ENCODE measurements at regions not wholly inside any gene's neighbourhood (a gene's known extent, or its start where the extent isn't known, plus 50 kb on each side); places are given as distances from the start of the nearest gene placed in this dataset.

DNA sequence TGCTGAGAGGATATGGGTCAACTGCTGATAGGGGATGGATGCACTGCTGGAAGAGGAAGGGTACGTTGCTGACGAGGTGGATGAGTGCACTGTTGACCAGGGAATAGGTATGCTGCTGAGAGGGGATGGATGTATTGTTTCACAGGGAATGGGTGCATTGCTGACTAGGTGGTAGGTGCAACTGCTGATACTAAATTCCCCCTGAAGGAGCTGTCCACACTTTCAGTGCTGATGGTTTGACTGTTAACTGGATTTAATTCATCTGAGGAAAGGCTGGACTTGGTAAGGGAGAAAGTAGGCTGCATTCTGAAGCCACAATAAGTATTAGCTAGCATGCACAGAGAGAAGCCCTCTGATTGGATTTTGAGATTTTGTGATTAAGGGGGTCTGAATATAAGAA is 1196.8 kb upstream of the PHF14 start:
- Mint-ChIP-seq H3K4me1 (no peaks in the 10 kb centered on the region), H3K4me3 (no peak overlapping the region), H3K36me3 (ENCODE audit: low read depth) (no peaks in the 10 kb centered on the region), H3K9me3 (no peaks in the 10 kb centered on the region), H3K27me3 (ENCODE audit: low read depth, poor library complexity) (peaks cover 2% of the 10 kb centered on the region), H3K27ac (no peak overlapping the region)
- DNase-seq = peak; percentile 26
- TF ChIP-seq, protein P1, sequence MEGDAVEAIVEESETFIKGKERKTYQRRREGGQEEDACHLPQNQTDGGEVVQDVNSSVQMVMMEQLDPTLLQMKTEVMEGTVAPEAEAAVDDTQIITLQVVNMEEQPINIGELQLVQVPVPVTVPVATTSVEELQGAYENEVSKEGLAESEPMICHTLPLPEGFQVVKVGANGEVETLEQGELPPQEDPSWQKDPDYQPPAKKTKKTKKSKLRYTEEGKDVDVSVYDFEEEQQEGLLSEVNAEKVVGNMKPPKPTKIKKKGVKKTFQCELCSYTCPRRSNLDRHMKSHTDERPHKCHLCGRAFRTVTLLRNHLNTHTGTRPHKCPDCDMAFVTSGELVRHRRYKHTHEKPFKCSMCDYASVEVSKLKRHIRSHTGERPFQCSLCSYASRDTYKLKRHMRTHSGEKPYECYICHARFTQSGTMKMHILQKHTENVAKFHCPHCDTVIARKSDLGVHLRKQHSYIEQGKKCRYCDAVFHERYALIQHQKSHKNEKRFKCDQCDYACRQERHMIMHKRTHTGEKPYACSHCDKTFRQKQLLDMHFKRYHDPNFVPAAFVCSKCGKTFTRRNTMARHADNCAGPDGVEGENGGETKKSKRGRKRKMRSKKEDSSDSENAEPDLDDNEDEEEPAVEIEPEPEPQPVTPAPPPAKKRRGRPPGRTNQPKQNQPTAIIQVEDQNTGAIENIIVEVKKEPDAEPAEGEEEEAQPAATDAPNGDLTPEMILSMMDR (IDR thresholded peaks at IDR 0.05) = no peak

GRCh38 chr7:9778367-9778766 is 1195.3 kb upstream of the PHF14 start:
- Mint-ChIP-seq H3K27me3 (ENCODE audit: low read depth, poor library complexity) (peaks cover 2% of the 10 kb centered on the region), H3K4me3 (no peak overlapping the region), H3K36me3 (ENCODE audit: low read depth) (no peaks in the 10 kb centered on the region), H3K9me3 (no peaks in the 10 kb centered on the region), H3K27ac (no peak overlapping the region), H3K4me1 (no peaks in the 10 kb centered on the region)
- TF ChIP-seq, protein P1 (IDR thresholded peaks at IDR 0.05) = no peak
- no peak for DNase-seq

DNA sequence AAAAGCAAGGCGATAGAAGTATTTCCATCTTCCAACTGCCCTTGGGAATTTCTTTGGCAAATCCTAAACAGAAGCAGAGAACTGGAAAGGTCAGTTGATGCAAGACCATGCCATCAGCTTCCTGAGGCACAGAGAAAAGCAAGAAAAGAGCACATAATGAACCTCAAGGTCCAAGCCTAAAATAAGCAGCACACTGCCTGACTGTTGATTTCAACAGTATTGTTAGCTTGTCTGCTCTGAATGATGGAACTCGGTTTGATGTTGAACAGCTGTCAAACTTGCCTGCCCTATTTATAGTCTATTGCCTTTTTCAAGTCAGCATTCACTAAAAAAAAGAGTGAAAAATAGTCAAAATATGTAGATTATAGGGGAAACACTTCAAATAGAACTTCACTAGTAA is 1192.0 kb upstream of the PHF14 start:
- TF ChIP-seq, protein P1 (IDR thresholded peaks at IDR 0.05) = no peak
- Mint-ChIP-seq H3K27me3 (ENCODE audit: low read depth, poor library complexity) (peaks cover 2% of the 10 kb centered on the region), H3K4me3 (no peak overlapping the region), H3K4me1 (no peaks in the 10 kb centered on the region), H3K36me3 (ENCODE audit: low read depth) (no peaks in the 10 kb centered on the region), H3K9me3 (no peaks in the 10 kb centered on the region), H3K27ac (no peak overlapping the region)
- DNase-seq = no peak

DNA sequence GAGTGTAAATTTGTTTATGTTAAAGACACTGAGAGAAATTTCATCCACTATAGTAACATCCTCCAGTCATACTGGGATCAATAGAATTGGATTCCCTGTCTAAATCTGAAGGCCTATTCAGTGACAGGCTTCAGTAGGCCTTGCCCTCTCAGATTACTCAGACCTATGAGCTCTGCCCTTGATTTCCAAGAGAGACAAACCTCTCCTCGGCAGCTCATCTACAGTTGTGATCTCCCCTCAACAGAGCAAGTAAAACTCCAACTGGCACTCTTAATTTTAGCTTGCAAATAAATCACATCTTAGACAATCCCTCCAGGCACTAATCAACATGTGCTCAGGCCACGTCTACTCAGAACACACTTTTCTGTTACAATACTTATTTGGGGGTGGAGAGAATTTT is 1191.4 kb upstream of the PHF14 start:
- no peaks in the 10 kb centered on the region for H3K9me3 Mint-ChIP-seq
- H3K4me3 Mint-ChIP-seq = no peak overlapping the region
- H3K4me1 Mint-ChIP-seq = no peaks in the 10 kb centered on the region
- TF ChIP-seq, protein P1 (IDR thresholded peaks at IDR 0.05) = no peak
- H3K36me3 Mint-ChIP-seq (ENCODE audit: low read depth) = no peaks in the 10 kb centered on the region
- H3K27me3 Mint-ChIP-seq (ENCODE audit: low read depth, poor library complexity) = peaks cover 2% of the 10 kb centered on the region
- DNase-seq = no peak
- no peak overlapping the region for H3K27ac Mint-ChIP-seq

DNA sequence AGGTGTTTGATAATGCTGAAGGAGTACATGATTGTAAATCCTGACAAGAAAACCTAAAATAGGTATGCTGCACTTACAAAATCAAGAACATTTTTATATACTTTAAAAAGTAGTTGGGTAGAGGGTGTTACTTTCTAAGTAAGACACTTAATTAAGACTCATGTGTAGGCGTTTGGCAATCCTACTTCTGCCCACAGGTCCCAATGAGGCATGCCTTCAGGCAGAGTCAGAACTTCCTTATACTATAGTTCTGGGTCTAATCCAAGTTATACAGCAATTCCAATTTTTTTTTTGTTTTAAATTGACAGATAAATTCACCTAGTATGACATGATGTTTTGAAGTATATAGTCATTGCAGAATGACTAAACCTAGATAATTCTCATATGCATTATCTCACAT is 1188.5 kb upstream of the PHF14 start:
- TF ChIP-seq, protein P1 (IDR thresholded peaks at IDR 0.05) = no peak
- Mint-ChIP-seq H3K9me3 (no peaks in the 10 kb centered on the region), H3K4me1 (no peaks in the 10 kb centered on the region), H3K27ac (no peak overlapping the region), H3K27me3 (ENCODE audit: low read depth, poor library complexity) (peaks cover 2% of the 10 kb centered on the region), H3K4me3 (no peak overlapping the region), H3K36me3 (ENCODE audit: low read depth) (no peaks in the 10 kb centered on the region)
- no peak for DNase-seq

DNA sequence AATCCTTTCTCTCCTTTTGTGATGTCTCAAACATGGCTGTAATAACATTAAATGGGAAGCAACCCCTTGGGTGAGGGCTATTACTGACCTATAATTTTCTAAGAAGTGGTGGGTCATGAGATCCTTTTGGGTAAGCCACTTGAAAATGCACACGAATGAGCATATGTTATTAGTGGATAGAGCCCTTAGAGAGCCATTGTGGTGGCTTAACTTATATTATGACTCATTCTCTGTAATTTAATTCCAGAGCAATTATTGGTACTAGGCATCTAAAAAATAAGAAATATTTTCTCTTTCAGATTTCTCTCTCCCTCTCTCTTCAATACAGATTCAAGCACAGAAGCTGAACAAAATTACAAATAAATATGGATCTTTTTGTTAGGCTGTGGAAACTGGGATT is 1177.4 kb upstream of the PHF14 start:
- Mint-ChIP-seq H3K27me3 (ENCODE audit: low read depth, poor library complexity) (no peaks in the 10 kb centered on the region), H3K27ac (no peak overlapping the region), H3K9me3 (no peaks in the 10 kb centered on the region), H3K4me1 (no peaks in the 10 kb centered on the region), H3K36me3 (ENCODE audit: low read depth) (no peaks in the 10 kb centered on the region), H3K4me3 (no peak overlapping the region)
- DNase-seq = no peak
- TF ChIP-seq, protein P1 (IDR thresholded peaks at IDR 0.05) = no peak
